B cell (primary cell): ENCODE measurements at regions not wholly inside any gene's neighbourhood (a gene's known extent, or its start where the extent isn't known, plus 50 kb on each side); places are given as distances from the start of the nearest gene placed in this dataset.
"Not testable (repeated sequence)": the region's sequence is repeated elsewhere in the genome, so short reads cannot be mapped to it uniquely, and the experiment has no call there.

ENCODE experiments used
- ATAC-seq: fragments of 200-7000 bp; cut with Tn5 transposase; one replicate; pipeline ENCODE4 v1.10.0; 2021; ENCODE audit warnings: low read depth, mild to moderate bottlenecking, moderate number of reproducible peaks, moderate library complexity
- CTCF ChIA-PET: fragments of 350-600 bp; sonication (Branson Sonifier 250); formaldehyde crosslinking; loops from one replicate; lab custom pipeline; 2021; ENCODE audit warnings: antibody characterized with exemption, inconsistent platforms; lab: Charles Lee
- POLR2A ChIA-PET: fragments of 350-600 bp; sonication (Branson Sonifier 250); formaldehyde crosslinking; loops from one replicate; lab custom pipeline; 2021; ENCODE audit warnings: antibody characterized with exemption; lab: Charles Lee
- DNase-seq: peaks from one replicate; pipeline ENCODE4 v3.0.0; 2013
- H2AFZ ChIP-seq: 2 replicates; pipeline ENCODE4 v1.6.1; 2012; ENCODE audit warnings: mild to moderate bottlenecking, low read depth, low read length; ENCODE audit not compliant: insufficient read depth, poor library complexity, severe bottlenecking
- H3K27ac ChIP-seq, 2 donors: 1 replicate in 1 of 2; 2 replicates in 1 of 2; pipeline ENCODE4 v1.5.1; 2012 to 2013; ENCODE audit warnings: low read length in 2 of 2, mild to moderate bottlenecking in 2 of 2, moderate library complexity in 1 of 2
- H3K27me3 ChIP-seq, 4 experiments: fragments of 200-600 bp in 1 of 4; sonication (generic) in 1 of 4; replicated peaks in 1 of 4; 1 replicate in 2 of 4; 2 replicates in 2 of 4; pipeline versions ENCODE4 v1.6.1 to v1.7.0; 2013 to 2016; ENCODE audit warnings: low read length in 3 of 4, mild to moderate bottlenecking in 2 of 4, mixed read lengths in 1 of 4, moderate library complexity in 1 of 4; ENCODE audit not compliant: insufficient read depth in 4 of 4, control insufficient read depth in 3 of 4; ENCODE audit errors: control extremely low read depth in 1 of 4
- H3K36me3 ChIP-seq, 2 experiments: replicated peaks in 1 of 2; 1 replicate in 1 of 2; 2 replicates in 1 of 2; pipeline versions ENCODE4 v1.6.1 to v1.7.1; 2013; ENCODE audit warnings: low read length in 1 of 2; ENCODE audit not compliant: insufficient read depth in 2 of 2, control insufficient read depth in 1 of 2; ENCODE audit errors: control extremely low read depth in 1 of 2, extremely low read depth in 1 of 2
- H3K4me1 ChIP-seq, 2 donors: fragments of 200-600 bp in 1 of 2; sonication (generic) in 1 of 2; 1 replicate in 1 of 2; 2 replicates in 1 of 2; pipeline versions ENCODE4 v1.5.1 to v1.6.1; 2013 to 2017; ENCODE audit warnings: low read length in 2 of 2; ENCODE audit not compliant: control insufficient read depth in 2 of 2, insufficient read depth in 2 of 2
- H3K4me2 ChIP-seq: replicated peaks from 2 replicates; pipeline ENCODE3; 2012; ENCODE audit warnings: mild to moderate bottlenecking, low read depth, low read length; ENCODE audit not compliant: poor library complexity, severe bottlenecking
- H3K4me3 ChIP-seq, 5 experiments: fragments of 200-600 bp in 1 of 5; sonication (generic) in 1 of 5; 1 replicate in 3 of 5; 2 replicates in 2 of 5; pipeline versions ENCODE4 v1.5.1 to v1.7.0; 2011 to 2016; ENCODE audit warnings: low read length in 4 of 5, mild to moderate bottlenecking in 4 of 5, low read depth in 2 of 5, control low read depth in 1 of 5, moderate library complexity in 1 of 5; ENCODE audit not compliant: insufficient read depth in 1 of 5; ENCODE audit errors: control extremely low read depth in 1 of 5, extremely low read depth in 1 of 5
- H3K79me2 ChIP-seq: fragments of 200-600 bp; sonication (generic); one replicate; pipeline ENCODE4 v1.6.0; 2016; ENCODE audit warnings: low read length; ENCODE audit not compliant: control insufficient read depth, insufficient read depth
- H3K9ac ChIP-seq: fragments of 200-600 bp; sonication (generic); 2 replicates; pipeline ENCODE4 v1.6.1; 2017; ENCODE audit warnings: mild to moderate bottlenecking, low read length, moderate library complexity
- H3K9me3 ChIP-seq, 3 donors: one replicate each; pipeline versions ENCODE4 v1.6.1 to v1.7.1; 2013; ENCODE audit warnings: low read length in 2 of 3; ENCODE audit not compliant: control insufficient read depth in 2 of 3, insufficient read depth in 1 of 3; ENCODE audit errors: control extremely low read depth in 1 of 3
- H4K20me1 ChIP-seq: 2 replicates; pipeline ENCODE4 v1.6.0; 2012; ENCODE audit warnings: mild to moderate bottlenecking, low read length; ENCODE audit not compliant: insufficient read depth, control insufficient read depth, poor library complexity, severe bottlenecking
- H3K27ac Mint-ChIP-seq: one replicate; pipeline ENCODE4 v1.8.0; 2021; ENCODE audit warnings: mixed read lengths
- H3K27me3 Mint-ChIP-seq: one replicate; pipeline ENCODE4 v1.8.0; 2021; ENCODE audit warnings: mixed read lengths
- H3K4me1 Mint-ChIP-seq: one replicate; pipeline ENCODE4 v1.8.0; 2021; ENCODE audit warnings: mixed read lengths
- H3K4me3 Mint-ChIP-seq: one replicate; pipeline ENCODE4 v1.8.0; 2021; ENCODE audit warnings: mixed read lengths
- H3K9me3 Mint-ChIP-seq: one replicate; pipeline ENCODE4 v1.8.0; 2022; ENCODE audit warnings: mixed read lengths; ENCODE audit not compliant: insufficient read depth
- CTCF ChIP-seq: fragments of 200-600 bp; IDR thresholded peaks from one replicate; pipeline ENCODE4 v1.8.0; 2022; ENCODE audit warnings: antibody characterized with exemption, mild to moderate bottlenecking
- EZH2 ChIP-seq: IDR thresholded peaks from 2 replicates; pipeline ENCODE4 v1.6.1; 2012; ENCODE audit warnings: borderline replicate concordance, low read depth, mild to moderate bottlenecking, moderate library complexity, low read length; ENCODE audit not compliant: insufficient read depth, poor library complexity, severe bottlenecking
- WGBS: methylation state at CpG from one replicate; pipeline ENCODE4 v1.1.5; 2013; ENCODE audit warnings: missing lambda C conversion rate; ENCODE audit not compliant: insufficient coverage; 5-methylcytosine and 5-hydroxymethylcytosine counted together
- intact Hi-C: fragments of 100-400 bp; cut with micrococcal nuclease; formaldehyde crosslinking; loops from one replicate; pipeline ENCODE4 v1.10.0; 2022

GRCh38 chrX:96551322-96551872 is 133.2 kb upstream of the DIAPH2 start:
- TF ChIP-seq EZH2, result no peak
- no peak for TF ChIP-seq CTCF
- Mint-ChIP-seq H3K4me3 (no peak overlapping the region), H3K4me1 (no peaks in the 10 kb centered on the region), H3K27ac (no peak overlapping the region), H3K27me3 (no peaks in the 10 kb centered on the region), H3K9me3 (no peaks in the 10 kb centered on the region)
- ATAC-seq (no peak), DNase-seq (no peak)
- ChIA-PET CTCF (no interaction called here), POLR2A (no interaction called here)
- H3K79me2 ChIP-seq, result no peaks in the 10 kb centered on the region
- H3K4me3 ChIP-seq, result no peak overlapping the region
- H3K36me3 ChIP-seq, result no peaks in the 10 kb centered on the region
- no peak overlapping the region for H3K27ac ChIP-seq
- H3K4me1 ChIP-seq, result no peaks in the 10 kb centered on the region
- H3K27me3 ChIP-seq, result no peaks in the 10 kb centered on the region
- no peak overlapping the region for H3K9ac ChIP-seq
- no peak overlapping the region for H2AFZ ChIP-seq
- no peaks in the 10 kb centered on the region for H4K20me1 ChIP-seq
- H3K4me2 ChIP-seq, result no peak overlapping the region
- H3K9me3 ChIP-seq, result no peaks in the 10 kb centered on the region
- no CpG with 5 or more reads among the region's 6 CpGs for WGBS
- intact Hi-C loops, result no loop called here

GRCh38 chrX:96556886-96557285 is 127.8 kb upstream of the DIAPH2 start:
- H4K20me1 ChIP-seq, result no peaks in the 10 kb centered on the region
- POLR2A ChIA-PET, result no interaction called here
- no peaks in the 10 kb centered on the region for H3K27me3 ChIP-seq
- ATAC-seq, result no peak
- no peaks in the 10 kb centered on the region for H3K79me2 ChIP-seq
- no peak for DNase-seq
- Mint-ChIP-seq H3K27ac (no peak overlapping the region), H3K4me1 (no peaks in the 10 kb centered on the region), H3K4me3 (no peak overlapping the region), H3K27me3 (no peaks in the 10 kb centered on the region), H3K9me3 (no peaks in the 10 kb centered on the region)
- TF ChIP-seq EZH2 (no peak), CTCF (no peak)
- CTCF ChIA-PET, result no interaction called here
- WGBS, result no CpG with 5 or more reads among the region's 2 CpGs
- H3K9ac ChIP-seq, result no peak overlapping the region
- no peak overlapping the region for H3K27ac ChIP-seq
- H3K36me3 ChIP-seq, result no peaks in the 10 kb centered on the region
- intact Hi-C loops, result no loop called here
- no peak overlapping the region for H3K4me2 ChIP-seq
- H3K9me3 ChIP-seq, result no peaks in the 10 kb centered on the region
- no peak overlapping the region for H2AFZ ChIP-seq
- no peak overlapping the region for H3K4me3 ChIP-seq
- no peaks in the 10 kb centered on the region for H3K4me1 ChIP-seq

GRCh38 chrX:96561129-96561528 is 123.5 kb upstream of the DIAPH2 start:
- H3K27ac Mint-ChIP-seq, H3K4me1 Mint-ChIP-seq, H2AFZ ChIP-seq, POLR2A ChIA-PET, H3K36me3 ChIP-seq, DNase-seq, intact Hi-C loops, H3K27me3 Mint-ChIP-seq, H3K4me3 ChIP-seq, H4K20me1 ChIP-seq, H3K9me3 Mint-ChIP-seq, H3K27me3 ChIP-seq, H3K4me1 ChIP-seq, CTCF ChIA-PET, ATAC-seq, H3K79me2 ChIP-seq, H3K9ac ChIP-seq, H3K27ac ChIP-seq, H3K4me2 ChIP-seq, H3K9me3 ChIP-seq, H3K4me3 Mint-ChIP-seq: not testable (repeated sequence)
- no CpG with 5 or more reads among the region's 5 CpGs for WGBS
